ENCODE measurements at regions not wholly inside any gene's neighbourhood (a gene's known extent, or its start where the extent isn't known, plus 50 kb on each side); places are given as distances from the start of the nearest gene placed in this dataset.

DNA sequence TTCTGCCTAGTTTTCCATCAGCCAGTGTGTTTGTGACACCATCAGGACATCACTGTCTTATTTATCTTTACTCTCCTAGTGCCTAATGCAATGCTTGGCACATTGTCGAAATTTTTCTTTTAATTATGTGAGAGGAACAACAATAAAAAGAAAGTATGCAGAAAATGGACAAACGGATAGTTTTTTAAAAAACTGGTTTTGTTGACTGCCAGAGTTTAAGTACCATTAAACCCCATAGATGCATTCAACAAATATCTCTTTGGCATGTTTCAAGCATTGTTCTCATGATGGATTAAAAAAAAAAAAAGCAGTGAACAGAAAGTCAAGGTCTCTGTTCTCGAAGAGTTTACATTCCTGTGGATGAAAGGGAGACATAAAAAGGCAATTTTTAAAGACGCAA is 398.4 kb downstream of the PPP3CA start:
- TF ChIP-seq, protein P1, sequence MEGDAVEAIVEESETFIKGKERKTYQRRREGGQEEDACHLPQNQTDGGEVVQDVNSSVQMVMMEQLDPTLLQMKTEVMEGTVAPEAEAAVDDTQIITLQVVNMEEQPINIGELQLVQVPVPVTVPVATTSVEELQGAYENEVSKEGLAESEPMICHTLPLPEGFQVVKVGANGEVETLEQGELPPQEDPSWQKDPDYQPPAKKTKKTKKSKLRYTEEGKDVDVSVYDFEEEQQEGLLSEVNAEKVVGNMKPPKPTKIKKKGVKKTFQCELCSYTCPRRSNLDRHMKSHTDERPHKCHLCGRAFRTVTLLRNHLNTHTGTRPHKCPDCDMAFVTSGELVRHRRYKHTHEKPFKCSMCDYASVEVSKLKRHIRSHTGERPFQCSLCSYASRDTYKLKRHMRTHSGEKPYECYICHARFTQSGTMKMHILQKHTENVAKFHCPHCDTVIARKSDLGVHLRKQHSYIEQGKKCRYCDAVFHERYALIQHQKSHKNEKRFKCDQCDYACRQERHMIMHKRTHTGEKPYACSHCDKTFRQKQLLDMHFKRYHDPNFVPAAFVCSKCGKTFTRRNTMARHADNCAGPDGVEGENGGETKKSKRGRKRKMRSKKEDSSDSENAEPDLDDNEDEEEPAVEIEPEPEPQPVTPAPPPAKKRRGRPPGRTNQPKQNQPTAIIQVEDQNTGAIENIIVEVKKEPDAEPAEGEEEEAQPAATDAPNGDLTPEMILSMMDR (conservative IDR thresholded peaks at IDR 0.05; ENCODE audit: low read depth, low read length) = no peak
- TF ChIP-seq POLR2A (IDR thresholded peaks at IDR 0.05; ENCODE audit: low read depth, low read length) (no peak), RAD21 (IDR thresholded peaks at IDR 0.05; ENCODE audit: low read length) (no peak), RCOR1 (IDR thresholded peaks at IDR 0.05; ENCODE audit: insufficient replicate concordance, low read length) (no peak), SMC3 (IDR thresholded peaks at IDR 0.05; ENCODE audit: low read depth, low read length) (no peak), FOS (IDR thresholded peaks at IDR 0.05; ENCODE audit: low read depth, low read length) (no peak)

All from IMR-90 (cell line).